Embryonic facial prominence (tissue), 1 donor: ENCODE measurements at regions not wholly inside any gene's neighbourhood (a gene's known extent, or its start where the extent isn't known, plus 50 kb on each side); places are given as distances from the start of the nearest gene placed in this dataset.
"Not testable (repeated sequence)": the region's sequence is repeated elsewhere in the genome, so short reads cannot be mapped to it uniquely, and the experiment has no call there.

ENCODE experiments used
- DNase-seq: peaks from one replicate; pipeline ENCODE4 v3.0.0-alpha.2; 2016; ENCODE audit errors: extremely low spot score

DNA sequence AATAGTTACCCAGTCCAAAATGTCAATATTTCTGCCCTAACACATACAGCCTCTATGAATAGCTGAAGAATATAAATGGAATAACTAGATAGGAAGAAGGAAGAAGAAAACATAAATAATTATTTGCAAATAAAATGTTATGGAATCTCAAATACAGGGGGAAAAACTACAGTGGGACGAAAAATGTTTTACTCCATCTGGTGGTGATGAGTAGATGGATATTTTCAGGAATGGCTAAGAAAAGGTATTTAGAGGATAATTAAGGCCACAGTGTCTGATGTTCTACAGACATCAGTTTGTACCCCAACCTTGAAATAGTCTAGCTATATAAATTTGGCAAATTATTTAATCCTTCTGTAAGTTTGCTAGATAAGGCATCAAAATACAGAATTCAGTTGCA is 178.1 kb upstream of the FSHR start:
- no peak for DNase-seq

GRCh38 chr2:49318531-49318930 is 164.2 kb upstream of the FSHR start:
- DNase-seq, result no peak

- DNase-seq, result no peak
Measured at GRCh38 chr2:49309461-49309860, 155.1 kb upstream of the FSHR start.

DNA sequence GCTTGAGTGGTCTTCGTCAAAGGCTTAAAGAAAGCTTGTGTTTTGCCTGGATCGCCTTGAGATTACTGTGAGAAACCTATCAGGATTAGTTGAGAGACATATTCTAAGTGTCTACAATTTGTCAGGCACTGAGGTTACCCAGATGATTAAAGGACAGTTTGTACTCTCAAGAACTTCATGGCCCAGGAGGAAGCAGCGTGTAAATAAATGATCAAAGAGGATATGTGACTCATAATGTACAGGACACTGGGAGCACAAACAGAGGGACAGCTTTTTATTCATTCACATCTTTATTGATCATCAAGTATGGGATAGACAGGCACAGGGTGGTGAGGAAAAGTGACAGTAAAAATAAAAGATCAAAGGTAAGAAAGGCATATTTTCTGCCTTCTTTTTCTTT is 152.6 kb upstream of the FSHR start:
- no peak for DNase-seq

GRCh38 chr2:49298693-49299092 is 144.4 kb upstream of the FSHR start:
- DNase-seq, result not testable (repeated sequence)

GRCh38 chr2:49298230-49298629 is 143.9 kb upstream of the FSHR start:
- DNase-seq, result no peak

DNA sequence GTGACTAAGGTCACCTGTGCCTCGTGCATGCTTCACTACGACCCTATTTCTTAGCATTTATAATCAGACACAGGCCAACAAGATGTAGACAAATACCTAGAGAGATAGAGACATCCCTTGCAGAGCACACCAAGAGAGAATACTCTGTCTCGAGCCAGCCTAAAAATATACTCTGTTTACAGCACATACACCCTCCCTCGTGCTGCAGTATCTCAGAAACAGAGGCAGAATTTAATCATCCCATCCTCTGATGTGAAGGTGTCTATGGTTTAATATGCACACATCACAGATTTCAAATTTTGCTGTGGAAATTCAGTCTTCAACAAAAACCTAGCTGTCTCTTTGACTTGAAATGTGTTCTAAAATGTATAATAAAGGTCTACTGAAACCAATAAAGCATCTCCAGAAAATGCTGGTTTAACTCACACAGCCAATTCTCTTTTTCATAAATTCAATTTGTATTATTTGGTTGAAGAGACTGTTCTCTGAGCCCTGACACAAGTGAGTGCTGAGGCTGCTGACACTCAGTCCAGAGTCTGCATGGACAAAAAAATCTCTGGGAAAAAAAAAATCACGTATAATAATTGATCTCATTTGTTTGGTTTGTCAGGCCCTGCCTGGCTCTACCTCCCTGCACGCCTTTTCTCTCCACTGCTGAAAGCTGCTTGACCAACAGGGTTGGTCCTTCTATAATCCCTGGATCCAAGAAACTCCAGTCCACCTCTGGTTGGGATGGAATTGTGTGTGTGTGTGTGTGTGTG is 142.0 kb upstream of the FSHR start:
- no peak for DNase-seq

DNA sequence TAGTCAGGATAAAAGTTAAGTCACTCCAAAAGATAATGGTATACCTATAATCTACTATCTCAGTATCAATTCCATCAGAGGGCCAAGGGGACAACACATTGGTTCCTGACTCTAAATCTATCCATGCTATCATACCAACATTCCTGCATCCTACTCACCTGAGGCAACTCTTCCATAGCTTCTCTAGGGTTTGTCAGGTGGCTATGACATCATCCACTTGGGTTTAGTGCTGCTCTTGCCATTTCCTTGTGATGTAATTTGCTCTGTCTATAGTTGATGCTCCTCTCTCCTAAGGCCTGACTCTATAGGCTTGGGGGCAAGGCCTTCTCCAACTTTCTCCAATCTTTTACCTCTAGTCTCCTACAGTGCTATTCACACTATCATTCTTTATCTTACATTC is 139.9 kb upstream of the FSHR start:
- no peak for DNase-seq

- DNase-seq, result no peak
Measured at GRCh38 chr2:49291619-49292018, 137.3 kb upstream of the FSHR start.

DNA sequence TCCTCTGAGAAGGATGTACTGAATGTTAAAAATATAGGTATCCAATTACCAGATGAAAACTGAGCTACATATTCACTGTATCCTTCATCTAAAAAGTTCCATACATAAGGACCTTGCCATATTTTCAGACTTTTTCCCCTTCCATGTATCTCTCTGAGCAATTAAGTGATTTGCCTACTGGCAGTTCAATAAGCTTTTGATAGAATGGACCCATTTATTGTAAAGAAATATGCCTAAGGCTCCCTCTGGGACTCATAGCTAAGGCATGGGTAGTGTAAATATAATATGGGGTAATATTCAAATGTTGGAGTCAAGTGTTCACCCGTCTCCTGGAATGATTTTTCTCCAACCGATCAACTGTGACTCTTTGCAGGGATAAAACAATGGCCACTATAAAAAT is 135.4 kb upstream of the FSHR start:
- no peak for DNase-seq

DNA sequence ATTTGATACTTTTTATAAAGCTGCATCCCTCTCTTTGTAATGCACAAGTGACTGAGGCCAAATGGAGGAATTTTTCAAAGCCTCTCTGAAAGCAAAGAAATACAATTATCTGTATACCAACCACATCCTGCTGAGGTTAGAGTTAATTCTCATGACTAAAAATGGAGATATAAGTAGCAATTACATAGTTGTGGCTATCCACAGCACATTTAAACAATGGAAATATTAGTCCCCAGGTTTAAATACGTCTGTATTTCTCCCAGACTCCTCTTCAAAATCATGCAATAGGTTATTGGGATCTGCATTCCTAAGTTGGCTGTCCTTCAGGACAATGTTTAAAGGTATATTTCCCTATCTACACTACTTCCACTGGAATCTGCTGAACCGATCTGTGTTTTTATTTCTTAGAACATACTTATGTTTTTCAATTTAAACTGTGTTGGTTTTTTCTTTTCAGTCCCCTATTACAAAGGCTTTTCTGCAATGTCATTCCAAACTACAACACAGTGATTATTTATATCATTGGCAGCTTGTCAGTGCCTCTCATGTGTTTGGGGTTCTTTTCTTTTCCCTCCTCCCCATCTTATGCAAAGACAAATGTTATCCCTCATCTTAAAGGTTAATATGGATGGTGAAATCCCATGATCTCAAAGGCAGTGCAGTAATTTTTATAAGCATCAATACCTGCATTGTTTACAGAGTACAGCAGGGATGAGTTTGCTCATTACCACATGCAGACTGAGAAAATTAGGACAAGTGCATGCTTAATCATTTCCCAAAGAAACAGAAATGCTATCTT is 134.8 kb upstream of the FSHR start:
- DNase-seq, result no peak

GRCh38 chr2:49288113-49288705 is 133.9 kb upstream of the FSHR start:
- no peak for DNase-seq

- DNase-seq, result no peak
Measured at GRCh38 chr2:49286726-49287125, 132.4 kb upstream of the FSHR start.

DNA sequence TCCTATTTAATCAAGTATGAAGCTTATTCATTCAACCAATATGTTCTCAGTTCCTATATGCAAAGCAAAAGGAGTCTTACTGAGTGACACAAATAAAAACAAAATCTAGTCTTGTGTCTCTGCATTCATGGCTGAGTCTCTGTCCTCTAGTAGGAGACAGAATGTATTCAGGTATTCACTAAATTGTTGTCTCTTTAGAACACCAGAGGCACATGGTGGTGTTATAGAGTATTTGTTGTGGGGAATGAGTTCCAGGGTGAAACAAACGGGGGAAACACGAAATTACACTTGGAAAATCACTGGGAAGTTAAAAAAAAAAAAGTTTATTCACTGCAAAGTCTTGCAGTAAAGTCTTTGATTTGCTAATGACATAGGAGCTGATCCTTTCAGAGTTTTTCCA is 131.7 kb upstream of the FSHR start:
- DNase-seq, result no peak

GRCh38 chr2:49278561-49278960 is 124.2 kb upstream of the FSHR start:
- no peak for DNase-seq

- DNase-seq, result no peak
Measured at GRCh38 chr2:49278141-49278540, 123.8 kb upstream of the FSHR start.

- no peak for DNase-seq
Measured at GRCh38 chr2:49271060-49271606, 116.8 kb upstream of the FSHR start.

GRCh38 chr2:49270091-49270490 is 115.8 kb upstream of the FSHR start:
- DNase-seq, result no peak

GRCh38 chr2:49265471-49265870 is 111.2 kb upstream of the FSHR start:
- DNase-seq, result no peak

DNA sequence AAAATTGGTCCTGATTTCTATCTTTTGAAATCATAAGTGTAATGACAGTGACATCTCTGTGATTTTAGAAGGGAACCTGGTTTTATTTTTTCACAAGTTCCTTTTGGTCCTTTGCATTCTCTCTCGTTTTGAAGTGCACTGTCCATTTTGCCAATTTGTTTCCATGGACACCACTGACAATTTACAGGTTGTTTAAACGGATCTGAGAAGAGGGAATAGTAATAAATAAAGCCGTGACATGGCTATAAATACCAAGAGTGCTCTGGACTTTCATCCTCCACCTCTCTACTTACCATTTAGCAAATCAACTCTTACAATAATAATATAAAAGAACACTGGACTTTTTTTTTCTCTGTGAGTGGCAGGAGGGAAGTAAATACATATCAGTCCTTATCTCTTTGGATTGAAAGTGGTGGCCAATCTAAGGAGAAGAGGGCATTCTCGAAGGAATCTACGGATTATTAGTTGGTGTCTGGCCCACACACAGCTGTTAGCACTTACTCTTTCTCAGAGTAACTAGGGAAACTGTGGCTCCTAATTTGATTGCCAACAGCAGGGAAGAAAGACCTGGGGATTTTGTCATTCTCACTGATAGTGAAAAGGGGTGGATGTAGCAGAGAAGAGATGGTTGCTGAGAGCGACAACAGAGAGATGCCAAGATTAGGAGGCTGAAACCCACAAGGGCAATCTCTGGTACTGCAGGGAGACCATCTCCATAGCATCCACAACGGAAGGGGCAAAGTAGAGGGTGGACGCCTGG is 108.7 kb upstream of the FSHR start:
- DNase-seq, result no peak

DNA sequence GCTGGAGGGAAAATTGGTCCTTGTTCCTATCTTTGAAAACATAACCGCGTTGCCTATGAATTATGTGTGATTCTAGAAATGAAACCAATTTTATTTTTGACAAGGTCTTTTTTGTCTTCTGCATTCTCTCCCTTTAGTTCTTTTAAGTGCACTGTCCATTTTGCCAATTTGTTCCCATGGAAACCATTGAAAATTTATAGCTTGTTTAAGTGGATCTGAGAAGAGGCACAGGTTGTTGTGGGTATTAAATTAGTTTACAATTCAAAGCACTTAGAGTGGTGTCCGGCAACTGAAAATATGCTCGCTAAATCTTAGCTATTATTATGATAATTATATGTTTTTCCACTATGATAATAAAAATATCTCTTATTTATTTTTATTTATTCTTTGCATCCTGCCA is 107.5 kb upstream of the FSHR start:
- DNase-seq, result no peak

- no peak for DNase-seq
Measured at GRCh38 chr2:49260979-49261538, 106.7 kb upstream of the FSHR start.
